Activated CD4-positive, alpha-beta T cell treated with anti-CD3 and anti-CD28 coated beads, Interleukin-2, amount 50 U/mL, for 16 hours (primary cell): ENCODE measurements at regions not wholly inside any gene's neighbourhood (a gene's known extent, or its start where the extent isn't known, plus 50 kb on each side); places are given as distances from the start of the nearest gene placed in this dataset.
"Not testable (repeated sequence)": the region's sequence is repeated elsewhere in the genome, so short reads cannot be mapped to it uniquely, and the experiment has no call there.

ENCODE experiments used
- DNase-seq: peaks from one replicate; pipeline ENCODE4 v3.0.0-alpha.2; 2020

GRCh38 chr2:209076151-209076550 is 347.7 kb upstream of the MAP2 start:
- no peak for DNase-seq

- no peak for DNase-seq
Measured at GRCh38 chr2:209086761-209087160, 337.1 kb upstream of the MAP2 start.

GRCh38 chr2:209091056-209091455 is 332.8 kb upstream of the MAP2 start:
- DNase-seq, result no peak

DNA sequence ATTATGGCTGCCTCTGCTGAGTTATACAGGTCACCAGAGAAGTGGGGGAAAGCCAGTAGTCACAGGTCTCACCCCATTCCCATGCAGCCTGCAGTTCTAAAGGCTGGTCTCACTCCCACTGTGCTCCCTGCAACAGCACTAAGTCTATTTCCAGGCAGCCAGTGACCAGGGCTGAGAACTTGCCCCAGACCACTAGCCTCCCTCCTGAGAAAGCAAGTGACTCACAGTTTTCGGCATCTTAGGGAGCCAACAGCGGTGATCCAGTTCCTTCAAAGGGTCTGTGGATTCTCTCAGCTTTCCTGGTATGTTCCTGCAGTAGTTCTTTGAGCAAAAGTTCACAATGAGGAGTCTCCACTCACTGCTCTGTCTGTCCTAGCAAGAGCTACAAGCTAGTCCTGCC is 329.6 kb upstream of the MAP2 start:
- no peak for DNase-seq

GRCh38 chr2:209095432-209095831 is 328.4 kb upstream of the MAP2 start:
- no peak for DNase-seq

DNA sequence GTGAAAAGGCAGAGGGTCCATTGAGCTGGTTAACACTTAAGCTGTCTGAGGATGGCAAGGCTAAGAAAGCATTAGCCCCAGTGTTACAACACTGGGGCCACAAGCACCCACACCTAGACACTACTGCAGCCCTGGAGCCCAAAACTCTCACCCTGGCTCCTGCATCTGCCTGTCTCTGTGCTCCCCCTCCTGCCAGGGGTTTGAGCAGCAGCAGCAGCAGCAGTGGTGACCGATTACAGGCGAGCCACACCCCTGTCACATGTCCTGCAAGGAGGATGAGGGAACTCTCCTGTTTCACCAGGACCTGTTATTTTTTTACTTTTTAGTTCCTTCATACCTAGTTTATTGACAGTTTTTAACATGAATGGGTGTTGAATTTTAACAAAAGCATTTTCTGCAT is 326.7 kb upstream of the MAP2 start:
- DNase-seq, result no peak

- DNase-seq, result no peak
Measured at GRCh38 chr2:209102319-209102718, 321.5 kb upstream of the MAP2 start.

DNA sequence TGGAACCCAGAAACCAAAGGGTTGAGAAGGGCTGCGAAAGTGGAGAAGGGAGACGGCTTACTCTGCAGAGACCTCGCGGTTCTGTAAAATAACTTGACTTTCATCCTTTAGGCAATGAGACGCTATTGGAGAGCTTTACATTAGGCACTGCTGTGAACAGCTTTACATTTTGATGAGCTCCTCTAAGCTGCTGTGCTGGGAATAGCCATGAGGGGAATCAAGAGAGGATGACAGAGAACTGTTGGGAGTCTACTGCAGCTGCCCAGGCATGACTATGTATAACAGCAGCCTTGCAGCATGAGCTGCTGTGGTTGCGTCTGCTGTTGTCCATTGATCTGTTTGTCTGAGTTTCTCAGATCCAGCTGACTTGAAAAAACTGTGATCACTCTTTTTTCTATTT is 310.8 kb upstream of the MAP2 start:
- DNase-seq, result no peak

GRCh38 chr2:209114588-209115240 is 309.1 kb upstream of the MAP2 start:
- no peak for DNase-seq

DNA sequence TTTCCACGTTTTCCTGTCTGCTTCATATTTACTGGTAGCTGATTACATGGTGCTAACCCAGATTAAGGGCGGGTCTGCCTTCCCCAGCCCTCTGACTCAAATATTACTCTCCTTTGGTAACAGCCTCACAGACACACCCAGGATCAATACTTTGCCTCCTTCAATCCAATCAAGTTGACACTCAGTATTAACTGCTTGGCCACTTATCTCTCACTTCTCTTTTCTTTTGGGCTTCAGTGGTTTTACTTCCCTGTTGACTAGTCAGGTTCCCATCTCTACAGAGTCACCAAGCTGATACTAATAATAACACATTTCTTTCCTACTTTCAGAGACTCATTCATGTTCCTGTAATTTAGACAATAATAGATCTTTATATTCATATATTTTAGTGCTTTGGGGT is 302.2 kb upstream of the MAP2 start:
- no peak for DNase-seq

- DNase-seq, result no peak
Measured at GRCh38 chr2:209125291-209125690, 298.6 kb upstream of the MAP2 start.

DNA sequence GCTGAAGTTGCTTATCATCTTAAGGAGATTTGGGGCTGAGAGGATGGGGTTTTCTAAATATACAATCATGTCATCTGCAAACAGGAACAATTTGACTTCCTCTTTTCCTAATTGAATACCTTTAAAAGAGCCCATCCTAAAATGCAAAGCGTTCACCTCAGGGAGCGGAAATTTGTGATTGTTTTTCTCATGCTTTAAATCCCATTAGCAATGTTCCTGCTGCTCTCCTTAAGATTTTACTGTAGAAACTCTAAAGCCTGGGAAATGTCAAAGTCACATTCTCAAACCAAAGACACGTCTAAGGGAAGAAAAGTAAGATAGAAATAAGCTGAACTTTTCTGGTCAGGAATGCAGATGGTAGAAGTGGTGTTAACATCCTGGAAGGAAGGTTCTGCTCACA is 285.8 kb upstream of the MAP2 start:
- DNase-seq, result no peak

- DNase-seq, result no peak
Measured at GRCh38 chr2:209141142-209141541, 282.7 kb upstream of the MAP2 start.

GRCh38 chr2:209141818-209142217 is 282.0 kb upstream of the MAP2 start:
- DNase-seq, result no peak

DNA sequence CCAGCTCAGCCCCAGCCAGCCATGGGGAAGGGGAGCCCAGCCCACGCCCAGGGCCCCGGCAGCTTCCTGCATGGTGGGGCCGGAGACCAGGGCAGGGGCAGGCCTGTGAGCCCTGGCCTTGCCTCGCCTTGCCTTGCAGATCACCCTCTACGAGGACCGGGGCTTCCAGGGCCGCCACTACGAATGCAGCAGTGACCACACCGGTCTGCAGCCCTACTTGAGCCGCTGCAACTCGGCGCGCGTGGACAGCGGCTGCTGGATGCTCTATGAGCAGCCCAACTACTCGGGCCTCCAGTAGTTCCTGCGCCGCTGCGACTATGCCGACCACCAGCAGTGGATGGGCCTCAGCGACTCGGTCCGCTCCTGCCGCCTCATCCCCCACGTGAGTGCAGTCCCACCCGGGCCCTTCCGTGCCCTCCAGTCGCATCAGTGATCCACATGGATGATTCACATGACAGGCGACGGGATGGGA is 278.6 kb upstream of the MAP2 start:
- not testable (repeated sequence) for DNase-seq

GRCh38 chr2:209145941-209146681 is 277.7 kb upstream of the MAP2 start:
- no peak for DNase-seq

DNA sequence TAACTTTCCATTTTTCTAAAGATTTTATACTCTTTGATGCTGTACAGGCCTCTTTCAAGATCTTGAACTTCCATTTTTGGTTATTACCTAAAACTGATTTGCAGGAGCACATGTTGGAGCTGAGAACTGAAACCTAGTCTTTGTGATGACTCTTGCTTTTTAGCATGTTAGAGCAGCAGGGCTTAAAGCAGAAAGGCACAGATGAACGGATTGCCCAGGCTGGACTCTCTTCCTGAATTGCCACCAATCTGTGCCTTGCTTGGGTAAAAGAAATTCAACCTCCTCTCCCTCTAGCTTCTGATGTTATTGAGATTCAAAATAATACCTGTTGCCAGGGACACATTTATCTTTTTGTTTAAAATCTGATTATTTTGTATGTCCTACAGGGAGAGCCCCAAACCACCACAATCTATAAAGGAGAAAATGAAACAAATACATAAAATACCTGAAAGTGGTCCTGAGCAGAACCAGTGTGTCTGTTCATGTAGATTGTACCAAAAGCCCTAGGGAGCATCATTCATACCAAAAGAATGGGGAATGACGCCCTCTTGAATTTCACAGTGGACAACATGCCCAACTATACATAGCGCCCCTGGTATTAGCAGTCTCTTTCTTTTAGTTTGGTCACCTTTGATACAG is 277.0 kb upstream of the MAP2 start:
- DNase-seq, result no peak

DNA sequence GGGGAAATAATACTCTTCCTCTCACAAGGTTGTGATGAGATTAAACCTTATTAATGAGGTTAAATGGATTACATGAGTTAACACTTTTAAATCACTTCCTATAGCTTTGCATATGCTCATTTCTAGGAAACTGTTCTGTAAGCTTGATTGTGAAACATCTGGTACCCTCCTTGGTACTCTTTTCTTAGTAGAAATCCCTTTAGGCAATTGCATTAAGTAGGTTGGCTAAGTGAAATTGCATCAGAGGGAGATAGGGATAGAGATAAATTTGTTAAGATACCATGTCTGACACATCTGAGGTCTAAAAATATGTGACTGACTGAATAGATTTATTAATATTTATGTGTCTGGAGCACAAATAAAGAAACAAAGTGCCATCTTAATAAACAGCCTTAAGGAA is 275.9 kb upstream of the MAP2 start:
- DNase-seq, result no peak

DNA sequence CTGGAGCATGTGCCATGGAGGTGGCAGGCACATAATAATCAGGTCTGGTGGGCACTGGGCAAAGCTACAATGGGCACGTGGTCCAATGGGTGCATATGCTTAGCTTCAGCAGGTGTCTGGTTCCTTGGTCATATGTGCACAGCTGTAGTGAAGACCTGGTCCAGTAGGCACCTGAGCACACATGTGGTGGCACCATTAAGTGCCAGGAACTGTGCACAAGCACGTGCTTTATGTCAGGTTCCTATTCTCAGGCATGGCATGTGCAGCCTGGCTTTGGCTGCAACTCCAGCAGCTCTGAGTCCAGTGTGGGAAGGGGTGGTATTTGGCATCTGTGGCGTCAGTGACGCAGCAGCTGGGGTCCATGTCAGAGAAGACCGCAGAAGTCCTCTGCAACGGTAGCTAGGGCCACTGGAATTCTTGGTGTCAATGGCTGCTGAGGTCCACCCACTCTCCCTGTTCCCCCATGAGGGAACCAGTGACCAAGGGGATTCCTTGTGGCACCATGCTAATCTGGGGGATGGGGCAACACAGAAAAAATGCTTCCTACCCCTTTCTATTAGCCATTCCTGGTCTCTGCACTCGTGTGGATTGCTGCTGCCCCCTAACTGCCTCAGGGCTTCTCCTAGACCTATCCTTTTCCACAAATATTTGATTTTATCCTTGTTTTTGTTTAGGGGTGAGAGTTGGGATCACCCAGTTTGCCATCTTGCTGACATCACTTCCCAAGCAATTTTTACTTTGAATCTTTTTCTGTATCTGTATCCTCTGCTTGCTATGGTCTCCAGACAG is 262.9 kb upstream of the MAP2 start:
- no peak for DNase-seq

DNA sequence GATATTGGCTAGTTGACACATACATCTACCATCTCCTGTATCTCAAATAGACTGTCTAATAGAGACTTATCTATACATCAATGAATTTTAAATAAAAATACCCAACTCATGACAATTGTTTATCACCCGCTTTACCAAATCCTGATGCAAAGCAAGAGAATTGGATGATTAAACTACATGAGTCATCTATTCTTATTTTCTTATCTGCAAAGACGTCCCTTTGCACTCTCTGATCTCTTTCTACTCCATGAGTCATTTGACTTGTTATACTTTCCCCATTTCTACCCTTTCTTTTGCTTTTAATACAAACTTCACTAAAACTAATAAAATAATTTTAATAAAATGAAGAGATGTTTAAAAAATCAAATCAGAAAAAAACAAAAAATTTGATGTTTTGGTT is 261.7 kb upstream of the MAP2 start:
- DNase-seq, result no peak

DNA sequence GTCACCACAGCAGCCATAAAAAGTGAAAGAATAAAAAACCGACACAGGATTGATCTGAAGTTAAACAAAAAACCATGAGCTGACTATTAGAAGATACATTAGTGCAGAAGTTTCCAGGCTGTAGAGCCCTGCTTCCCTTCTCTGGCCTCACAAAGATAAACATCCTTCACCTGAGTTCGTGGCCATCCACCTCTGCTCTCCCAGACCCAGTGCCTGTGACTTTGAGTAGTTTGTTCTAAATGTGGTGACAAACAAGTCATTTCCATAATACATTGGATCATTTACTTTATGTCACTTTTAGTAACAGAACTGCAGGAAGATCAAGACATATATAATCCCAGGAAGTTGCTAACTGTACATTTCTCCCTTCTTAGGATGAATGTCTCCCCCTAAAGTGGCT is 241.9 kb upstream of the MAP2 start:
- no peak for DNase-seq

DNA sequence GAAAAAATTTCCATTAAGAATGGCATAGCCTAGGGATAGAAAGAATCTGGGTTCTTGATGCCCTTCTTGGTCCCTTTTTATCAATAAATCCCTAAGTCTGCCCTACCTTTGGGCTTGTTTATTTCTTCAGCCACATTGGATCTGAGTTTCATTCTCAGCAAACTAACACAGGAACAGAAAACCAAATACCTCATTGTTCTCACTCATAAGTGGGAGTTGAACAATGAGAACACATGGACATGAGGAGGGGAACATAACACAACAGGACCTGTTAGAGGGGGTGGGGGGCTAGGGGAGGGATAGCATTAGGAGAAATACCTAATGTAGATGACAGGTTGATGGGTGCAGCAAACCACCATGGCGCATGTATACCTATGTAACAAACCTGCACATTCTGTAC is 237.0 kb upstream of the MAP2 start:
- DNase-seq, result not testable (repeated sequence)

DNA sequence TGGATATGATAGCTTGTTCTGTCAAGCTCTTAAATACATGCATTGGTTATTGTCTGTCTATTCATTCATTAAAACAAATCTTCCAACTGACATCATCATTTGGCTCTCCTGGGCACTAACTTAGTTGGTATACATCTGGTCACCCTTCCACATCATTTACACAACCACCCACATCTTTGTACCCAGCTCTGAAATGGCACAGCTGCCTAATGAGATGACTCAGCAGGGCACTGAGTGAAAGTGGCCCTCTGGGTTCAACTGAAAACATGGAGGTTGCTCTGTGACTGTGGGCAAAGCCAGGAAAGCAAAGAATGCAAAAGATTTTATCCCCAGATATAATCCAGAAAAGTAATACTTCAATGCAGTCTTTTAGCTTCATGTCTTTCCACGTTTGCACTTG is 234.0 kb upstream of the MAP2 start:
- peak; percentile 1 for DNase-seq
